Right renal cortex interstitium (tissue), 3 donors: ENCODE measurements at regions not wholly inside any gene's neighbourhood (a gene's known extent, or its start where the extent isn't known, plus 50 kb on each side); places are given as distances from the start of the nearest gene placed in this dataset.
A peak's percentile ranks its signal among the peaks of the same experiment; 100 is the strongest.

Source experiments
- DNase-seq, 3 donors: peaks; one replicate each; pipeline ENCODE4 v3.0.0-alpha.2; 2013; ENCODE audit warnings: low read depth in 3 of 3, low spot score in 2 of 3

DNA sequence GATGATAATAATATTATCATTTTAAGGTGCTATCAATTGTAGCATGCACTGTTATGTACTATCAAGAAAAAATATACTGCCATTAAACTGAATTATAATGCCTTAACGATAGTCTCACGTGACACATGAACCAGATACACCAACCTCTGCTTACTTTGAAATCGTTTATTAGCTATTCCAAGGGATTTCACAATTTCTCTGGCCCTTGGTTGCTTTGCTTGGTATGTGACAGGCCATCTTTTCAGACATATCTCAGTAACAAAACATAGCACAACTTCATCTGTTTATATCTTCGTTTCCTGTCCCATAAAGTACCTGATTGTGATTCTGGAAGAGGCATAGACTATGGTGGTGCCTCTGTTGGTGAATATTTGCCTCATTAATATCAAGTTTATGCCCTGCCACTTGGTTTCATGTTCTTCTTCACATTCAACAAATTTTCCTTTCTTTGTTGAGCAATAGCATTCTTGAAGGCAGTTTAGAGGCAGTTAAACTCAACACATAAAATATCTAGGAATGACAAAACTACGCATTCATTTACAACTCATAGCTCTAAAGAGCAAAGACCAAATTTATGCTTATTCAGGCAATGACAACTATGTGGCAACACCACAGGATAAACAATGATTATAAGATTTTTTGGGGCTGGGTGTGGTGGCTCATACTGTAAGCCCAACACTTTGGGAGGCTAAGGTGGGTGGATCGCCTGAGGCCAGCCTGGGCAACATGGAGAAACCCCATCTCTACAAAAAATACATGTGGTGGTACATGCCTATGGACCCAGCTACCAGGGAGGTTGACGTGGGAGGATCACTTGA, 84.3 kb downstream of the MCFD2 start:
- no peak for DNase-seq

DNA sequence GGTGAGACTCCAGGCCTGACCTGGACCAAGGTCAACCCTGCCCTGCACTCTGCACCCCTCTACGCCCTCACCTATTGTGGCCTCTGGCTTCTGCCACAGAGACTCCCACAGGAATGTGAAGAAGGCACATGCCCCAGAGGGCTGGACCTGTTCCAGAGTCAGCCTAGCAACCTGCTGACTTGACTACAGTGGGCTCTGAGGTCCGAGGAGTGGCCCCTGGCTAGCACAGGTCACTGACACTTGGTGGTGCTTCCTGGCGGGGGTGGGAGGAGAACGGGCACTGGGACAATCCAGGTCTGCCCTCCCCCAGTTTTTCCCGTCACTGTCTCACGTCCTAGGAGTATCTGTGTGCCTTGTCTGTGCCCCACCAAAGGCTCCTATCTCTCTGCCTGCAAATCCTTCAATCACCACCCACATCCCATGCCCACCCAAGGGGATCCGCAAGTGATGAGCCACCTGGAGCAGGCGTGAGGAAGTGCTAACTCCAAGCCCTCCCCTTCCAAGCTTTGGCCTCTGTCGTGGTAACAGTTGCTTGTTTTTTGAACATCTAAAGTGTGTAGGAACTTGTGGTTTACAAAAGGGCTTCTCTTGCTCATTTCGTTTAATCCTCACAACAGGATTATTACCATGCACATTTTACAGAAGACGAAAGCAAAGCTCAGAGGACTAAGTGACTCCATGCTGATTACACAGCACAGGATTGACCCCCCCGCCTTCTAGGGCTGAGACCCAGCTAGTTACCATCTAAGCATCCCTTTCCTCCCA, 86.2 kb downstream of the MCFD2 start:
- DNase-seq, result no peak

DNA sequence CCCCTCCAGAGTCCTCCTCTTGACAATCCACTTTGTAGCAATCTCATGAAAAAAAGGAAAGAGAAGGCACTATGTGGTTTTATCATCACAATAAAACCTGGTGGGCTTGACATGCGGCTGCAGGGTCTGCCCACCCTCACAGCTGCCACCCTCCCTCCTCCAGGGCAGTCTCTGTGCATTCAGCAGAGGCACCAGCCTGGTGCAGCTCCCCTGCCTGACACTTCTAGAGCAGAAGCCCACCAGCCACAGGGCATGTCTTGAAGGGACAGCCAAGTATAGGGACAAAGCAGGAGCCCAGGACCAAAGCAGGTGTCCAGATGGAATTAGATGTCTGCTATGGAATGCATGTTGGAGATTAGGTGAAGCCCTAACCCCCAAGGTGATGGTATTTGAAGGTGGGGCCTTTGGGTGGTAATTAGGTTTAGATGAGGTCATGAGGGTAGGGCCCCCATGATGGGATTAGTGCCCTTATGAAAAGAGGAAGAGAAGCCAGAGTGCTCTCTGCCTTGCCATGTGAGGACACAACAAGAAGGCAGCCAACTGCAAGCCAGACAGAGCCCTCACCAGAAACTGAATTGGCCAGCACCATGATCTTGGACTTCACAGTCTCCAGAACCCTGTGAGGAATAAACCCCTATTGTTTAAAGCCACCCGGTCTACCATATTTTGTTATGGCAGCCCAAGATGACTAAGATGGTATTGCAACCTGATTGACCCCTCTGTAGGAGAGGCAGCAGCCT, 86.9 kb downstream of the MCFD2 start:
- no peak for DNase-seq

DNA sequence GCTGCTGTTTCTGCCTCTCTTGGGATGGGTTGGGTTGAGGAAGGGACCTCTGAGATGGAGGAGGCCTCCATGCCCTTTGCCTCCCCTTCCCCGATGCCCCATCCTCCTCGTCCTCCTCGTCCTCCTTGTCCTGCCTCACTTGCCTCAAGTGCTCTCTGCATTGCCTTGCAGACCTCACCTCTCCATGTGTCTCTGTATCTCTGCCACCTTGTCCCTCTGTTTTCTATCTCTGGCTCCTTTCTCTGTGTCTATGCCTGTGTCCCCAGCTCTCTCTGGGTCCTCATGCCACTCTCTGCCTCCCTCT, 87.5 kb downstream of the MCFD2 start:
- no peak for DNase-seq

DNA sequence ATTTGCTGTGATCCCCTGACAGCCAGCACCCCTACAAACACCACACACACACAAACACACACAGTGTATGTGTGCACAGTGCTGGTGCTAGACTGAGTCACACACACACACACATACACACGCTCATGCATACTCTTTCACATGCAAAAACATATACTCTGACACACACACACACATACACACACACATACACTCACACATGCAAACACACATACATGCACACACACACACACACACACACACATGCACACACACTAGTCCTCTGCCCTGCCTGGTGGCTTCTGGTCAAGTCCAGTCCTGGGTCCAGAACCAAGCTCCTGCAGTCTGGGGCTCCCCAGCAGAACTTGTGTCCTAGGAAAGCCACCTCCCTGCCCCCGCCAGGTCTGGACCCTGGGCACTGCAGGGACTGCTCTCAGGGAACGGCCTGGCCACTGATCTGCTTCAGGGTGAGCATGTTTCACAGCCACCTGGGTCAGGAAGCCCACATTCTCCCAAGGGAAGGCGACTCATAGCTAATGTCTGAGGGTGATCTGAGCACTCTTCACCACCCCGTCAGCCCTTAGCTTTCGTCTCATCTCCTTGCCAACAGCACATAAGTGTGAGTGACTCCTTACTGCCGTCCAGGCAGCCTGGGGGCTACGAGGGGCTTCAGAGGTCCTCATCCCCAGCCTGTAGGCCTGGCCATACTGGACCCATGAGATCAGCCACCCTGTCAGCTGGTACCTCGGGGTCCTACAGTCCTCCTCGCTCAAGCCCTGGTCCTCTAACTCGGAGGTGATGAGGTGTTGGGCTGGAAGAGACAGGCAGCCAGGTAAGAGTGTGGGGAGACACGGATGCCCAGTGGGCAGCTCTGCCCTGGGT, 88.1 kb downstream of the MCFD2 start:
- no peak for DNase-seq

DNA sequence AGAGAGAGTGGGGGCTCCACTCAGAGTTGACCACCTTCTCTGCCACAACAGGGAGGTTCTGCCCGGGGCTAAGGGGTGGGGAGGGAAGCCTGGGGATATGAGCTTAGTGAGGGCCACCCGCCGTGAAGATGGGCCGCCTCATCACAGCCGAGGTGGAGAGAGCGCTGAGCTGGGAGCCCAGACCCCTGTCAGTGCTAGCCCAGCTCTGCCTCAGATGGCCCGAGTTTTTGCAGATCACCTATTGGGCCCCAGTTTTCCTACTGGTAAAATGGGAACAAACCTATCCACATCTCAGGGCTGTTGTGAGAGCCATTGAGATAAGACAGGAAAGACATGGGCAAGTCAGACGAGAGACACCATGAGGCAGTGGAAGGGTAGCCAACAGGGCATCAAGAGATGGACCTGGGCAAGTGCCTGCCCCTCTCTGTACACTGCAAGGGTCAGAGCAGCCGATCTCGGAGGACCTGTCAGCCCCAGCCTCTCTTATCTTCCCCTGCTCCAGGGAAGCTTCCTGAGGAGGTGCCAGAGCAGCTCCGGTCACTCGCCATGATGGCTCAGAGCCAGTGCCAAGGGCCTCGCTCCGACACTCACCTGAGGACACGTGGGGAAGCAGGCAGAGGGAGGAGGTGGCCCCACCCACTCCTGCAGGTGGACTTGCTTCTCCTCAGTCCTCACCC, 88.9 kb downstream of the MCFD2 start:
- no peak for DNase-seq

DNA sequence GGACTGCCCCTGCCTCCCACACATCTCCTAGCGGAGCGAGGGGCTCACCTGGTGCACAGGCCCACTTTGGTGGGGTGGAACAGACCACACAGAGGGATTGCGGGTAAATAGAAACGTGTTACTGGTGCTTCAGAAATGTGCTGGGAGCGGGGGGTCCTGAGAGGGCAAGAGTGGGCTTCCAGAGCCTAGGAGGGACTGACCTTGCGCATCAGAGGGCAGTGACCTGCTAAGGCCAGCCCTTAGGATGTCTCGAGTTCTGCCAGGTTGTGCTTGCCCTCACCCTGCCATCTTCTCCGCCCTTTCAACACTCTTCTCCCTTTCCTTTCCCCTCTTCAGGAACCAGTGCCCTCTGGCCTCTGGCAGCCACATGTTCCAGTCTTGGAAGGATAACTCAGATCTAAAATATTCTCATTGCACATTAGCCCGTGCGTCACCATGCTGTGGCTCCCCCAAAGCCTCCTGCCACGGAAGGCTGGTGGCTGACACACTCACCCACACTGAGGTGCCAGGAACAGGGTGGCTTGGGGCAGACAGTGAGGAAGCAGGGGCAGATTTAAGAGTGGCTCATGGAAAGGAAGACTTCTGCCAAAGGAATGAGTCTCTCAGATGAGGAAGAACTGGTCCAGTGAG, 89.6 kb downstream of the MCFD2 start:
- DNase-seq, result no peak

DNA sequence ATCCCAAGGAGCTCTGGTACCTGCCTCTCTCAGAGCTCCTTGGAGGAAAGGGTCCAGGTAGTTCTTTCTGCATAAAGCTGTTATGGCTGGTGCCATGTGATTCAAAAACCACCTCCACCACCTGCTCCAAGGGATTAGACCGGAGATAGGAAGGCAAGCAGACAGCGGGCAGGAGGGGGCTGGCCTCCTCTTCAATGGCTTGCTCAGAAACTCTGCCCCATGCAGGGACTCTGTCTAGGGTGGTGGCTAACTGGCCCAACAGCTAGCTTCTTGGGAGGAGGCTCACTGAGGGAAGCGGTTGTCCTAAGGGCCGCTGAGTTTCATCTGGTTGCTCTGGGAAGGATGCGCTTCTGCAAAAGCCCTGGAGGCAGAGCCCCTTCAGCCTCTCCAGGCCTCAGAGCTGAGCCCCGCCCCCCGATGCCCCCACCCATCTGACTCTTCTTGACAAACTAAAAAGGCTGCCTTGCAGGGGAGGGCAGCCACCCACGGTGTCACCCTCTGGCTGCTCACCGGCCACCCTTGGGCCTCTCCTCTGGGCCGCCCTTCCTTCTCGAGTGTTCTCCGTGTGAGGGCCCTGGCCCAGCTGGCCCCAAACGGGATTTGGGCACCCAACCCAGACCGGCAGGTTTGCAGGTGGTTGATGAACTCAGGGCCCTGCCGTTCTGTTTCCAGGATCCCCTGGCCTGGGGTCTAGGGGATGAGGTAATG, 90.2 kb downstream of the MCFD2 start:
- no peak for DNase-seq

DNA sequence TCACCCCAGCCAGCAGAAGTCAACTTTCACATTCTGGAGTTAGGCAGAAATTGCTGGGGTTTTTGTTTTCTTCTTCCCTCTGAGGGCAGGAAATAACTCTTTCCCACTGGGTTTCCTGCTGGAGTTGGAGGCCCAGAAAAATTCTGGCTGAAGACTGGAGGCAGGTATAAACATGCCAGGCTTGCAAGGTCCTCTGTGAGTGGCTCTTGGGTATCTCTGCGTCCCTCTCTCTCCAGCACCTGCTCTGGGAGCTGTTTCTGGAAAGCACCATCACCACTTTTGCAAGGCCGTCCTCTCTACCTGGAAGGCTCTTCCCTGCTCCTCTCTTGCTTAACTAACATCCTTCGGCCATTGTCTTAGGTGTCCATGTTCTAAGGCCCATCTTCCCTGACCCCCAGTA, 91.0 kb downstream of the MCFD2 start:
- no peak for DNase-seq

DNA sequence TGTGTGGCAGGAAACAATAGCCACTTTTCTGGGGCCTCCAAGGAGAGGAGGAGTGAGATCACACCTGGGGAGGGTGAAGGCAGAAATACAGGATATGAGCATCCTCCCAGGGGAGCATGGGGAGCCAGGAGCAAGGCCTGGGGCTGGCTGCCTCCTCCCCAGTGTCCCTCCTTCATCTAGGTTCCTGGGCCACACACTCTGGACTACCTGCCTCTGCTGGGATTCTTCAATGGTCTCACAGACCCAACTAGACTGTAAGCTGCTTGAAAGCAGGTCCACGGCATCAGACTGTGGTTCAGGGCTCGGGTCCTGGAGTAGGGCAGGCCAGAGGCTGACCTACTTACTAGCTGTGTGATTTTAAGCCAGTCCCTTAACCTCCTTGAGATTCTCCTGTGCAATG, 94.0 kb downstream of the MCFD2 start:
- DNase-seq, result no peak

DNA sequence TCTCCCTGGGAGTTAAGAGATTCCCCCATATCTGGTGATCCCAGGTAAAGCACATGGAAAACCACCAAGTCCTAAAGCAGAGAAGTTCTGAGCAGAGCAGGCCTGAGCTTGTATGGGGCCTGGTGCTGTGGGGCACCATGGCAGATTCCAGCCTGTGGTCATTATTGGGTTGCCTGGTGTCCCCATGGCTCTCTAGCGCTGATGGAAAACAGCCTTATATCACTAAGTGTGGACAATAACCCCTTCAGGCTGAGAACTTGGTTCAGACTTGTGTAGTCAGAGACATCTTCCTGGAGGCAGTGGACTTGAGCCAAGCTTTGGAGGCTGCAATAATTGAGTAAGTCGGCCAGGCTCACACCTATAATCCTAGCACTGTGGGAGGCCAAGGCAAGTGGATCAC, 96.8 kb downstream of the MCFD2 start:
- DNase-seq, result no peak

DNA sequence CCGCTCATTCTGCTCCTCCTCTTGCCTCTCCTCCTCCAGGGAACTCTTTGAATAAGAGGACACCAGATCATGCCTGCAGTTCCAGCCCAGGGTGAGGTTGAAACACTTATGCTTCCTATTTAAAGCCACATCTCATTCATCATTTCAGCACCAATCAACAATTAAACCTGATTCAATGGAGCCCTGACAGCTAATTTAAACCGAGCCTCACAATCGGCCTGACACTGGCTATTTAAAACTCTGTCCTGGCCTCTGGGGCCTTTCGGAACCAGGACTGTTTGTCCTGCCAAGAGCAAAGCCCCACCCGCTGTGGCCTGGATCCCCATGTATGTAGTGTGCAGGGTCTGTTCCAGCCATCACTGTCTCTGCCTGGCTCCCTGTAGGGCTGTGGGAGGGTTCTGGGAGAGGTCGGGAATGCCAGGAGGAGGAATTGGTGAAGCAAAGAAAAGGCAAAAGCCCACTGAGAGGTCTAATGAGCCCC, 97.4 kb downstream of the MCFD2 start:
- no peak for DNase-seq

DNA sequence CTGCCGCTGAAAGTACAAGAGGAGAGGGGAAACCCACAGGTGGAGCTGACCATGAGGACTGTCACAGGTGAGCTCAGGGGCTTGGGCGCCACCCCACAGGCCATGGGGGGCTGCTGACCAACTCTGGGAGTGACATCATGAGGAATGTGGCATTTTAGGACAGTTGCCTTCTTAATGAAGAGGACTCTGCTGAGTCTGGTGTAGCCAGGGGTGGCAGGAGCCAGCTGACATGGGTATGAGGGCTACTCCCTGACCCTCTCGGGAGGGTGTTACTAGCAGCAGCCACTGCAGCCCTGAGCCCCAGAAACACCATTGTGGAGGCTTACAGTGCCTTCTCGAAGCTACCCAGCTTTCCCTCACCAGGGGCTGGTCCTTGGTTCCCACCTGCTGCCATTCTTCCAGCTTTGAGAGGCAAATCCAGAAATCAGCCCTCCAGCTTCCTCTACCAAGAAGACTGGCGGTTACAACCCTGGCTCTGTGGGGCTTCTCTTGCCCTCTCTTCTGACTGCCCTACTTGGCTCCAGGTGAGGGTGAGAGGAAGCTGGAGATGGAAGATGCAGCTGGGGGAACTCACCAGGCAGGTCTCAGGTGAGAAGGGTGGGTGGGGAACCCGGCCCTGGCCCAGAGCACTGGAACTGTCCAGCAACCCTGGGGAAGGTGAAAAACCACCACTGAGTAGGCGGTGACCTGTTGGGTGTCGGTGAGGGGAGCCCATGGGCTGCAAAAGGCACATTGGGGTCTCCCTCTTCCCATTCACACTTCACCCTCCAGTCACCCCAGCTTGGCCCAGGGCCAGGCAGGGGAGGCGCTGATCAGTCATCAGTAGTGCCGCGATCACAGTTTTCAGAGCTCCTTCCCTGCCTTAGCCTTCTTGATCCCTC, 98.5 kb downstream of the MCFD2 start:
- DNase-seq, result no peak

DNA sequence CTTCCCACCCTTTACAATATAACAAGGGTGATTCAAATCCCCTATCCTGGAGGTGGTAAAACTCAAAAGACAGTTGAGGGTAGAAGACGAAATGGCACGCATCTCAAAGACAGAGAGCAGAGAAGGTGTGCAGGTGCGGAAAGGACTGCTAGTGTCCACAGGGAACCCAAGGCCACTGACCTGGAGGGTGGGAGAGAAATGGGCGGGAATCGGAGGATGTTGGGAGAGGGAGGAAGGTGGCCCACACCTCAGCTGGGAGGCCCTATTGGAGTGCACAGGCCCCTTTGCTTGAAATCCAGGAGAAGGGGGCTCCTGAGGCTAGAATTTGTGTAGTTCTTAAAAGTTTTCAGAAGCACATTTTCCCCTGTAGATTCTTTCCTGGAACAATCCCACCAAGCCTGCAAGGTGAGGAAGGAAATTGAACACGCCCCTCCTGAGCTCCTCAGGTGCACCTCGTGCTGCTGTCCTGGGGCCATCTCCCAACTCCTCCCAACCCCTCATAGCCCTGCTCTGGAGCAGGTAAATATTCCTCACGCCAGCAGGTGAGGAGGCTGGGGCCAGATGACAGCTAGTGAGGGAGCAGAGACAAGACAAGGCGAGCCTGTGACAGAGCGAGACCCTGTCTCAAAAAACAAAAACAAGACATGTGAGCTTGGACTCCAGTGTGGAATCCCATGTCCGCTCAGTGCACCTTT, 99.3 kb downstream of the MCFD2 start:
- DNase-seq, result no peak

DNA sequence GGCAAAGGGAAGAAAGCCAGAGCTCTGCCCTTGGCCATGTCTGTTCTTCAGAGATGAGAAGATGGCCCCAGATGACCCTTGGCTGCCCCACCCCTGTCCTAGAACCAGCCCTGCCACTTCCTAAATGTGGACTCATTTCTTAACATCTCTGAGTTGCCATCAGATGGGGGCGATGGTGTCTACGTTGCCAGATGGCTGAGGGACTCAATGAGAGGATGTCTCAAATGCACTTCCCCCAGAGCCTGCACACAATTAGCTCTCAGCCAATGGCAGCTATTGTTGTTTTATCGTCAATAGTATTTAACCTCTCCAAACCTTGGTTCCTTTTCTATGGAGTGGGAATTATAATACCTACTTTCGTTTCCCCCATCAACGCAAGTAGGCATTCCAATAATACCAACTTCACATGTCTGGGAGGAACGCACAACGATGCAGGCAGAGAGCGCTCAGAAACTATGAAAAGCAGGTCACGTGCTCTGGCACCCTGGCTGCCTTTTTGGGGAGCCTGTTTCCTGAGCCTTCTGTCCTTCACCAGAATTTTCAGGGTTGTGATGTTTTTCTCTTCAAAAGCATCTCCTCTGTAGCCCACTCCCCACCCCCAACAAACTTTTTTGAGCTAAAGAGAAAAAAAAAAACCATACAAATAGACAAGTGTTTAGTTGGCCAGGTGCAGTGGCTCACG, 100.3 kb downstream of the MCFD2 start:
- DNase-seq, result no peak

DNA sequence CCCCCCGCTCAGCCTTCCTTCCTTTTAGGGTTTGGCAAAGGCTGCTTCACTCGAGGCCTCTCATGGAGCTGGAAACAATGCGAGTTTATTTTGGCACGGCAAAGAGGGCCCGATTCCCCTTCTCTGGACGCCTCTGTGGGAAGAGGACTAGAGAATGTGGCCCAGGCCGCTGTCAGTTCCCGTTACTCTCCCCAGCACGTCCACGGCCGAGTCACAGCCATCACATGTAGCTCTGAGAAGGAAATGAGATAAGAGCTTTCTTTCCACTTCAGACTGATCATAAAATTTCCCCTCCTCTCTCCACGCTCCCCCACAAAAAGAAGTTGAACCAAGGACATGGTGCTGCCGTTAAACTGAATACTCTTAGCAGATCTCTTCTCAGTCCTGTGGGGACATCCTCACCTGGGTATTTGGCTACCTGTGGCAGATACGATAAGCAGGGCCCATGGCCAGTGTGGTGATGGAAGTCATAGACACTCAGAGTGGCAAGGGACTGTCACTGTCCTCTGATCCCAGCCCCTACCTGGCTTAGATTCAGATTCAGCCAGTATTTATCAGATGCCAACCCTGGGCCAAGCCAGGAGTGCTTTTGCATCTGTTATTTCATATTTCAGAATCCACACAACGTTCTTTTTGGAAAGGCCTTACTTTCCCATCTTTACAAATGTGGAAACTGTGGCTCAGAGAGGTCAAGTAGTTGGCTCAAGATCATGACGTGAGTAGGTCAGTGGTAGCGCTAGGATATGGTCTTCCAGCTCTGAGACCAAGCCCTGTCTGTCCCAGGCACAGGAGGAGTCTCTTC, 101.2 kb downstream of the MCFD2 start:
- peak in 2 of 3 donors; percentile 48 to 56 for DNase-seq
